ENCODE measurements at regions not wholly inside any gene's neighbourhood (a gene's known extent, or its start where the extent isn't known, plus 50 kb on each side); places are given as distances from the start of the nearest gene placed in this dataset.

- ATAC-seq (replicated peaks), result no peak
- H3K4me1 Mint-ChIP-seq, result no peaks in the 10 kb centered on the region
- no peak for DNase-seq
- no peak overlapping the region for H3K4me3 Mint-ChIP-seq
- no peaks in the 10 kb centered on the region for H3K9me3 Mint-ChIP-seq
- no peaks in the 10 kb centered on the region for H3K27me3 Mint-ChIP-seq
- H3K36me3 Mint-ChIP-seq, result no peaks in the 10 kb centered on the region
- no peak overlapping the region for H3K27ac Mint-ChIP-seq
These were observed 291.6 kb upstream of the SEMA3C start for GRCh38 chr7:81210137-81211064.

GRCh38 chr7:81209059-81209458 is 290.2 kb upstream of the SEMA3C start:
- no peak overlapping the region for H3K4me3 Mint-ChIP-seq
- H3K27me3 Mint-ChIP-seq, result no peaks in the 10 kb centered on the region
- no peaks in the 10 kb centered on the region for H3K4me1 Mint-ChIP-seq
- ATAC-seq (replicated peaks), result no peak
- H3K36me3 Mint-ChIP-seq, result no peaks in the 10 kb centered on the region
- DNase-seq, result no peak
- peaks cover 0 to 4% of the 10 kb centered on the region in 2 donors for H3K9me3 Mint-ChIP-seq
- H3K27ac Mint-ChIP-seq, result no peak overlapping the region

GRCh38 chr7:81207801-81208200 is 288.9 kb upstream of the SEMA3C start:
- peaks cover 0 to 4% of the 10 kb centered on the region in 2 donors for H3K9me3 Mint-ChIP-seq
- DNase-seq (no peak), ATAC-seq (replicated peaks) (no peak)
- no peaks in the 10 kb centered on the region for H3K4me1 Mint-ChIP-seq
- H3K36me3 Mint-ChIP-seq, result no peaks in the 10 kb centered on the region
- no peaks in the 10 kb centered on the region for H3K27me3 Mint-ChIP-seq
- H3K4me3 Mint-ChIP-seq, result no peak overlapping the region
- H3K27ac Mint-ChIP-seq, result no peak overlapping the region

- H3K27me3 Mint-ChIP-seq, result no peaks in the 10 kb centered on the region
- ATAC-seq (replicated peaks), result no peak
These were observed 288.0 kb upstream of the SEMA3C start for GRCh38 chr7:81206667-81207360.

GRCh38 chr7:81206217-81206616 is 287.4 kb upstream of the SEMA3C start:
- no peaks in the 10 kb centered on the region for H3K27me3 Mint-ChIP-seq
- H3K27ac Mint-ChIP-seq, result no peak overlapping the region
- no peak overlapping the region for H3K4me3 Mint-ChIP-seq

More at GRCh38 chr7:81206667-81207360, 288.0 kb upstream of the SEMA3C start:
- Mint-ChIP-seq H3K4me1 (no peaks in the 10 kb centered on the region), H3K27ac (no peak overlapping the region), H3K36me3 (no peaks in the 10 kb centered on the region), H3K4me3 (no peak overlapping the region), H3K9me3 (peaks cover 0 to 4% of the 10 kb centered on the region in 2 donors)
- DNase-seq, result no peak

GRCh38 chr7:81201188-81201587 is 282.3 kb upstream of the SEMA3C start:
- Mint-ChIP-seq H3K4me1 (no peaks in the 10 kb centered on the region), H3K9me3 (peaks cover 2 to 4% of the 10 kb centered on the region in 2 donors), H3K27ac (no peak overlapping the region), H3K27me3 (no peaks in the 10 kb centered on the region), H3K4me3 (no peak overlapping the region), H3K36me3 (no peaks in the 10 kb centered on the region)
- no peak for DNase-seq
- ATAC-seq (replicated peaks), result no peak

More at GRCh38 chr7:81206217-81206616, 287.4 kb upstream of the SEMA3C start:
- Mint-ChIP-seq H3K9me3 (peaks cover under 1 to 4% of the 10 kb centered on the region in 2 donors), H3K4me1 (no peaks in the 10 kb centered on the region), H3K36me3 (no peaks in the 10 kb centered on the region)
- DNase-seq (no peak), ATAC-seq (replicated peaks) (no peak)

GRCh38 chr7:81198766-81199165 is 279.9 kb upstream of the SEMA3C start:
- Mint-ChIP-seq H3K4me1 (no peaks in the 10 kb centered on the region), H3K9me3 (peaks cover 0 to 2% of the 10 kb centered on the region in 2 donors), H3K27me3 (no peaks in the 10 kb centered on the region), H3K36me3 (no peaks in the 10 kb centered on the region), H3K27ac (no peak overlapping the region), H3K4me3 (no peak overlapping the region)
- ATAC-seq (replicated peaks), result no peak
- DNase-seq, result no peak

- ATAC-seq (replicated peaks) (no peak), DNase-seq (no peak)
- no peaks in the 10 kb centered on the region for H3K27me3 Mint-ChIP-seq
- H3K4me3 Mint-ChIP-seq, result no peak overlapping the region
- H3K4me1 Mint-ChIP-seq, result no peaks in the 10 kb centered on the region
- H3K27ac Mint-ChIP-seq, result no peak overlapping the region
- H3K9me3 Mint-ChIP-seq, result peaks cover 0 to 5% of the 10 kb centered on the region in 2 donors
- no peaks in the 10 kb centered on the region for H3K36me3 Mint-ChIP-seq
These were observed 278.4 kb upstream of the SEMA3C start for GRCh38 chr7:81197266-81197665.

GRCh38 chr7:81195033-81195432 is 276.2 kb upstream of the SEMA3C start:
- no peak for DNase-seq
- H3K4me1 Mint-ChIP-seq, result no peaks in the 10 kb centered on the region
- no peaks in the 10 kb centered on the region for H3K36me3 Mint-ChIP-seq
- peaks cover 0 to 3% of the 10 kb centered on the region in 2 donors for H3K9me3 Mint-ChIP-seq
- H3K4me3 Mint-ChIP-seq, result no peak overlapping the region
- no peak overlapping the region for H3K27ac Mint-ChIP-seq
- no peaks in the 10 kb centered on the region for H3K27me3 Mint-ChIP-seq
- ATAC-seq (replicated peaks), result no peak

- H3K4me1 Mint-ChIP-seq, result no peaks in the 10 kb centered on the region
- DNase-seq (no peak), ATAC-seq (replicated peaks) (no peak)
- H3K9me3 Mint-ChIP-seq, result peaks cover 0 to 3% of the 10 kb centered on the region in 2 donors
- no peak overlapping the region for H3K27ac Mint-ChIP-seq
- H3K36me3 Mint-ChIP-seq, result no peaks in the 10 kb centered on the region
- no peaks in the 10 kb centered on the region for H3K27me3 Mint-ChIP-seq
- H3K4me3 Mint-ChIP-seq, result no peak overlapping the region
These were observed 272.3 kb upstream of the SEMA3C start for GRCh38 chr7:81190997-81191768.

- Mint-ChIP-seq H3K4me1 (no peaks in the 10 kb centered on the region), H3K36me3 (no peaks in the 10 kb centered on the region), H3K9me3 (no peaks in the 10 kb centered on the region), H3K27me3 (no peaks in the 10 kb centered on the region), H3K27ac (no peak overlapping the region), H3K4me3 (no peak overlapping the region)
- no peak for DNase-seq
- ATAC-seq (replicated peaks), result no peak
These were observed 268.9 kb upstream of the SEMA3C start for GRCh38 chr7:81187753-81188152.

- Mint-ChIP-seq H3K9me3 (no peaks in the 10 kb centered on the region), H3K4me1 (no peaks in the 10 kb centered on the region), H3K27me3 (no peaks in the 10 kb centered on the region), H3K36me3 (no peaks in the 10 kb centered on the region), H3K4me3 (no peak overlapping the region), H3K27ac (no peak overlapping the region)
- no peak for DNase-seq
- no peak for ATAC-seq (replicated peaks)
These were observed 267.8 kb upstream of the SEMA3C start for GRCh38 chr7:81186691-81187090.

- Mint-ChIP-seq H3K4me3 (no peak overlapping the region), H3K36me3 (no peaks in the 10 kb centered on the region), H3K27me3 (no peaks in the 10 kb centered on the region), H3K9me3 (peaks cover 0 to 7% of the 10 kb centered on the region in 2 donors), H3K27ac (no peak overlapping the region), H3K4me1 (no peaks in the 10 kb centered on the region)
- no peak for DNase-seq
- no peak for ATAC-seq (replicated peaks)
These were observed 266.2 kb upstream of the SEMA3C start for GRCh38 chr7:81185072-81185471.

- H3K4me1 Mint-ChIP-seq, result no peaks in the 10 kb centered on the region
- H3K36me3 Mint-ChIP-seq, result no peaks in the 10 kb centered on the region
- H3K27ac Mint-ChIP-seq, result no peak overlapping the region
- H3K4me3 Mint-ChIP-seq, result no peak overlapping the region
- peaks cover 0 to 9% of the 10 kb centered on the region in 2 donors for H3K9me3 Mint-ChIP-seq
- ATAC-seq (replicated peaks) (no peak), DNase-seq (no peak)
- H3K27me3 Mint-ChIP-seq, result no peaks in the 10 kb centered on the region
These were observed 264.5 kb upstream of the SEMA3C start for GRCh38 chr7:81183326-81183725.
